Activated B cell treated with CpG ODN at 0.5 μM for 24 hours (primary cell): ENCODE measurements at regions not wholly inside any gene's neighbourhood (a gene's known extent, or its start where the extent isn't known, plus 50 kb on each side); places are given as distances from the start of the nearest gene placed in this dataset.

Experiments
- ATAC-seq: fragments of 200-7000 bp; cut with Tn5 transposase; one replicate; pipeline ENCODE4 v1.10.0; 2021; ENCODE audit warnings: low read depth, mild to moderate bottlenecking, moderate library complexity
- CTCF ChIA-PET: fragments of 350-600 bp; sonication (Branson Sonifier 250); formaldehyde crosslinking; loops from one replicate; lab custom pipeline; 2021; ENCODE audit warnings: antibody characterized with exemption; lab: Charles Lee
- POLR2A ChIA-PET: fragments of 350-600 bp; sonication (Branson Sonifier 250); formaldehyde crosslinking; loops from one replicate; lab custom pipeline; 2021; ENCODE audit warnings: antibody characterized with exemption; lab: Charles Lee
- DNase-seq: peaks from one replicate; pipeline ENCODE4 v3.0.0; 2022
- H3K27ac Mint-ChIP-seq: one replicate; pipeline ENCODE4 v1.8.0; 2020; ENCODE audit warnings: mixed read lengths
- H3K27me3 Mint-ChIP-seq: one replicate; pipeline ENCODE4 v1.8.0; 2021; ENCODE audit warnings: mixed read lengths
- H3K36me3 Mint-ChIP-seq: one replicate; pipeline ENCODE4 v1.8.0; 2021; ENCODE audit warnings: low read depth, mixed read lengths
- H3K4me1 Mint-ChIP-seq: one replicate; pipeline ENCODE4 v1.8.0; 2021; ENCODE audit warnings: mixed read lengths
- H3K4me3 Mint-ChIP-seq: one replicate; pipeline ENCODE4 v1.8.0; 2020; ENCODE audit warnings: mild to moderate bottlenecking, mixed read lengths
- H3K9me3 Mint-ChIP-seq: one replicate; pipeline ENCODE4 v1.8.0; 2020; ENCODE audit warnings: mixed read lengths
- intact Hi-C: fragments of 100-400 bp; cut with micrococcal nuclease; formaldehyde crosslinking; loops from one replicate; pipeline ENCODE4 v1.15.1; 2024
- TF ChIP-seq, protein P1 (sequence below): fragments of 200-600 bp; IDR thresholded peaks from one replicate; pipeline ENCODE4 v1.8.0; 2022; ENCODE audit warnings: antibody characterized with exemption, mild to moderate bottlenecking

DNA sequence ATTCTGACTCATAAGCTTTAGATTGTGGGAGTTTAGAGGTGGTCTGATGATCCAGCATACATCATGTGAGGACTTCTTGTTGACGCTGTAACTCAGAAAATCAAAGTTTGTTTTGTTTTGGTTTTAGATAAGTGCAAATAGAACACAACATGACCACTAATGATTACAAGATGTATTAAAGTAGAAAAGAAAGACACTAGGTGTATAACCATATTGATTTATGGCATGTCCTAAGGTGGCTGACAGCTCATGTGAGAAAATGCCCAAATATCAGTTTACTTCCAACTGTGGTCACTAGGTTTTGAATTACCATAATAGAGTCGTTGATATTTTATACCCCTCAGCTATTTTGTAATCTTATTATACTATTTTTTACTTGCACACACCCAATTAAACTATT is 1131.4 kb upstream of the PHF14 start:
- ATAC-seq: no peak
- ChIA-PET CTCF (no interaction called here), POLR2A (no interaction called here)

GRCh38 chr7:9846902-9847301 is 1126.8 kb upstream of the PHF14 start:
- TF ChIP-seq, protein P1, sequence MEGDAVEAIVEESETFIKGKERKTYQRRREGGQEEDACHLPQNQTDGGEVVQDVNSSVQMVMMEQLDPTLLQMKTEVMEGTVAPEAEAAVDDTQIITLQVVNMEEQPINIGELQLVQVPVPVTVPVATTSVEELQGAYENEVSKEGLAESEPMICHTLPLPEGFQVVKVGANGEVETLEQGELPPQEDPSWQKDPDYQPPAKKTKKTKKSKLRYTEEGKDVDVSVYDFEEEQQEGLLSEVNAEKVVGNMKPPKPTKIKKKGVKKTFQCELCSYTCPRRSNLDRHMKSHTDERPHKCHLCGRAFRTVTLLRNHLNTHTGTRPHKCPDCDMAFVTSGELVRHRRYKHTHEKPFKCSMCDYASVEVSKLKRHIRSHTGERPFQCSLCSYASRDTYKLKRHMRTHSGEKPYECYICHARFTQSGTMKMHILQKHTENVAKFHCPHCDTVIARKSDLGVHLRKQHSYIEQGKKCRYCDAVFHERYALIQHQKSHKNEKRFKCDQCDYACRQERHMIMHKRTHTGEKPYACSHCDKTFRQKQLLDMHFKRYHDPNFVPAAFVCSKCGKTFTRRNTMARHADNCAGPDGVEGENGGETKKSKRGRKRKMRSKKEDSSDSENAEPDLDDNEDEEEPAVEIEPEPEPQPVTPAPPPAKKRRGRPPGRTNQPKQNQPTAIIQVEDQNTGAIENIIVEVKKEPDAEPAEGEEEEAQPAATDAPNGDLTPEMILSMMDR: no peak
- no peak overlapping the region for H3K27ac Mint-ChIP-seq
- intact Hi-C loops: no loop called here
- H3K36me3 Mint-ChIP-seq: no peaks in the 10 kb centered on the region
- H3K4me1 Mint-ChIP-seq: no peaks in the 10 kb centered on the region
- no peak overlapping the region for H3K4me3 Mint-ChIP-seq
- no peak for ATAC-seq
- H3K9me3 Mint-ChIP-seq: no peaks in the 10 kb centered on the region
- DNase-seq: no peak
- no peaks in the 10 kb centered on the region for H3K27me3 Mint-ChIP-seq
- CTCF ChIA-PET: no interaction called here
- POLR2A ChIA-PET: no interaction called here

More for the DNA sequence above, 1131.4 kb upstream of the PHF14 start:
- TF ChIP-seq, protein P1: no peak
- intact Hi-C loops: no loop called here
- Mint-ChIP-seq H3K27ac (no peak overlapping the region), H3K27me3 (no peaks in the 10 kb centered on the region), H3K4me1 (no peaks in the 10 kb centered on the region), H3K36me3 (no peaks in the 10 kb centered on the region), H3K9me3 (no peaks in the 10 kb centered on the region), H3K4me3 (no peak overlapping the region)
- DNase-seq: no peak

DNA sequence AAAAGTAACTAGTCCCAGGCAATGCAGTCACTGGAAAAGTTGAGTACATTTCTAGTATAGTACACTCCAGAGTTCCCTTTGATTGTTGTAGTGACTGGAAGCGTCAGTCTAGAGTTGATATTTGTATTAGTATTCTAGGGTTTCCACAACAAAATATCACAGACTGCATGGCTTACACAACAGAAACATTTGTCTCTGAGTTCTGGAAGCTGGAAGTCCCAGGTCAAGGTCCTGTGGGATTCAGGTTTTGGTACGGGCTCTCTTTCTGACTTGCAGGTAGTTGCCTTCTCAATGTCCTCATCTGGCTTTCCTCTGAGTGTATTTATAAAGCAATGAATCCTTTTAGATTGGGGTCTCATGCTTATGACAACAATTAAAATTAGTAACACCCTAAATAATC is 1119.1 kb upstream of the PHF14 start:
- DNase-seq: no peak
- CTCF ChIA-PET: no interaction called here
- no peak for ATAC-seq
- intact Hi-C loops: no loop called here
- H3K36me3 Mint-ChIP-seq: no peaks in the 10 kb centered on the region
- TF ChIP-seq, protein P1: no peak
- no peak overlapping the region for H3K27ac Mint-ChIP-seq
- H3K4me3 Mint-ChIP-seq: no peak overlapping the region
- H3K4me1 Mint-ChIP-seq: no peaks in the 10 kb centered on the region
- POLR2A ChIA-PET: no interaction called here
- H3K27me3 Mint-ChIP-seq: no peaks in the 10 kb centered on the region
- H3K9me3 Mint-ChIP-seq: peaks cover under 1% of the 10 kb centered on the region

GRCh38 chr7:9856668-9857067 is 1117.0 kb upstream of the PHF14 start:
- TF ChIP-seq, protein P1: no peak
- H3K4me1 Mint-ChIP-seq: no peaks in the 10 kb centered on the region
- CTCF ChIA-PET: no interaction called here
- no peak for ATAC-seq
- POLR2A ChIA-PET: no interaction called here
- H3K27ac Mint-ChIP-seq: no peak overlapping the region
- H3K9me3 Mint-ChIP-seq: peaks cover 4% of the 10 kb centered on the region
- no peaks in the 10 kb centered on the region for H3K27me3 Mint-ChIP-seq
- no peaks in the 10 kb centered on the region for H3K36me3 Mint-ChIP-seq
- no peak for DNase-seq
- intact Hi-C loops: no loop called here
- H3K4me3 Mint-ChIP-seq: no peak overlapping the region

- H3K4me1 Mint-ChIP-seq: no peaks in the 10 kb centered on the region
- no peak overlapping the region for H3K4me3 Mint-ChIP-seq
- peaks cover 4% of the 10 kb centered on the region for H3K9me3 Mint-ChIP-seq
- TF ChIP-seq, protein P1: no peak
- H3K27ac Mint-ChIP-seq: no peak overlapping the region
- H3K36me3 Mint-ChIP-seq: no peaks in the 10 kb centered on the region
- no peaks in the 10 kb centered on the region for H3K27me3 Mint-ChIP-seq
- POLR2A ChIA-PET: no interaction called here
- intact Hi-C loops: no loop called here
- ATAC-seq (no peak), DNase-seq (no peak)
- CTCF ChIA-PET: no interaction called here
Measured at GRCh38 chr7:9863545-9863944, 1110.1 kb upstream of the PHF14 start.
